Activated naive CD4-positive, alpha-beta T cell treated with anti-CD3 and anti-CD28 coated beads, Interleukin-2, amount 50 U/mL, for 72 hours (primary cell): ENCODE measurements at regions not wholly inside any gene's neighbourhood (a gene's known extent, or its start where the extent isn't known, plus 50 kb on each side); places are given as distances from the start of the nearest gene placed in this dataset.
"Not testable (repeated sequence)": the region's sequence is repeated elsewhere in the genome, so short reads cannot be mapped to it uniquely, and the experiment has no call there.

Experiments
- ATAC-seq, 2 donors: fragments of 150-1000 bp; cut with Tn5 transposase; 2 replicates each; pipeline ENCODE4 v1.10.0; 2021; ENCODE audit warnings: mild to moderate bottlenecking in 2 of 2, moderate library complexity in 2 of 2
- DNase-seq, 2 donors: peaks; one replicate each; pipeline ENCODE4 v3.0.0; 2021 to 2022; ENCODE audit warnings: low spot score in 2 of 2
- H3K27ac Mint-ChIP-seq, 2 donors: one replicate each; pipeline ENCODE4 v1.8.0; 2022; ENCODE audit warnings: mild to moderate bottlenecking in 2 of 2, mixed read lengths in 2 of 2
- H3K36me3 Mint-ChIP-seq, 2 donors: one replicate each; pipeline ENCODE4 v1.8.0; 2022; ENCODE audit warnings: mixed read lengths in 2 of 2
- H3K9me3 Mint-ChIP-seq, 2 donors: one replicate each; pipeline ENCODE4 v1.8.0; 2022; ENCODE audit warnings: mixed read lengths in 2 of 2

DNA sequence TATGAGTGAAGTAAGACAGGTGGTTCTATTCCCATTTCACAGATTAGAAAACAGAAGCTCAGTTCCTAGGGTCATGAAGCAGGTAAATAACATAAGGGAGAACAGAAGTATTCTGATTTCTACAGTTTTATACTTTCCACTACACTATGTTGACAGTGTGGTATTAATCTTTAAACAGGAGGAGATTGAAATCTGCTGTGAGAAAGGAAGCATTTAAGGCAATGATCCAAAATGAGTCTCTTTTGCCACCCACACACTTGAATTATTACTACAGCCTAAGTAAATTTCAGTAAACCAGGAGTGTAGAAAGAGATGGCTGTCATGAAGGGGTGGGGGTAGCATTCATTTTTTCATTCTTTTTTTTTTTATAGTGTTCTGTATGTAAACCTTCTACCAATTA, 893.0 kb downstream of the C4orf33 start:
- ATAC-seq, result no peak
- Mint-ChIP-seq H3K36me3 (no peaks in the 10 kb centered on the region), H3K9me3 (peaks cover 4 to 8% of the 10 kb centered on the region in 2 donors), H3K27ac (no peak overlapping the region)
- no peak for DNase-seq

GRCh38 chr4:129994715-129995114, 898.8 kb downstream of the C4orf33 start:
- H3K36me3 Mint-ChIP-seq, result no peaks in the 10 kb centered on the region
- no peak overlapping the region for H3K27ac Mint-ChIP-seq
- DNase-seq (no peak), ATAC-seq (no peak)
- H3K9me3 Mint-ChIP-seq, result peaks cover 0 to 10% of the 10 kb centered on the region in 2 donors

DNA sequence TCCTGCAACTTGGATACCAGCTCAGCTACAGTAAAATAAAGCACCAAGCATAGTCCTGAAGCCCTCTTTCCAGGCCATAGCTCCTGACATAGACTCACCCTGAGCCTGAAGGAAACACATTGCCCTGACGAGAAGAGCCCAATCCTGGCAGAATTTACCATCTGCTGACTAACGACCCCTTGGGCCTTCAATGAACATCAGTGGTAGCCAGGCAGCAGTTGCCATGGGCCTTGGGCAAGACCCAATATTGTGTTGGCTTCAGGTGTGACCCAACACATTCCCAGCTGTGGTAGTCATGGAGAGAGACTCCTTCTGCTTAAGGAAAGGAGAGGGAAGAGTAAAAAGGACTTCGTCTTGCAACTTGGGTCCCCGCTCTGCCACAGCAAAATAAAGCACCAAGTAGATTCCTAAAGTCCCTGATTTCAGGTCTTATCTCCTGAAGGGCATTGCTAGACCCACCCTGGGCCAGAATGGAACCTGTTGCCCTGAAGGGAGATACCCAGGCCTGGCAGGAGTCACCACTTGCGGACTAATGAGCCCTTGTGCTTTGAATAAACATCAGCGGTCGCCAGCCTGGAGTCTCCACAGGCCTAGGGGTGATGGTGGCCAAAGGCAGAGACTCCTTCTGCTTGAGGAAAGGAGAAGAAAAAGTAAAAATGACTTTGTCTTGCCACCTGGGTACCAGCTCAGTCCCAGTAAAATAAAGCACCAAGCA, 902.6 kb downstream of the C4orf33 start:
- ATAC-seq (no peak), DNase-seq (no peak)
- H3K36me3 Mint-ChIP-seq, result no peaks in the 10 kb centered on the region
- H3K9me3 Mint-ChIP-seq, result peaks cover 0 to 15% of the 10 kb centered on the region in 2 donors
- no peak overlapping the region for H3K27ac Mint-ChIP-seq

DNA sequence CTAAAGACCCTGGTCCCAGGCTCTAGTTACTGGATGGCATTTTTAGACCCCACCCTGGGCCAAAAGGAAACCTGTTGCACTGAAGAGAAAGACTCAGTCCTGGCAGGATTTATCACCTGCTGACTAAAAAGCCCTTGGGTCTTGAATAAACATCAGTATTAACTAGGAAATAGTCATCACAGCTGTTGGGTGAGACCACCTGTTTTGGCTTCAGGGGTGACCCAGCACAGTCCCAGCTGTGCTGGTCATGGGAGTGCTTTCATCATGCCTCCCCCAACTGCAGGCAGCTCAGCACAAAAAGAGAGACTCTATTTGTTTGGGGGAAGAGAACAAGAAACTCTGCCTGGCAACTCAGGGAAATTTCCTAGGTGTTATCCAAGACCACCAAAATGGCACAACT, 903.2 kb downstream of the C4orf33 start:
- ATAC-seq, result no peak
- no peak overlapping the region for H3K27ac Mint-ChIP-seq
- no peaks in the 10 kb centered on the region for H3K36me3 Mint-ChIP-seq
- peaks cover 0 to 15% of the 10 kb centered on the region in 2 donors for H3K9me3 Mint-ChIP-seq
- no peak for DNase-seq

DNA sequence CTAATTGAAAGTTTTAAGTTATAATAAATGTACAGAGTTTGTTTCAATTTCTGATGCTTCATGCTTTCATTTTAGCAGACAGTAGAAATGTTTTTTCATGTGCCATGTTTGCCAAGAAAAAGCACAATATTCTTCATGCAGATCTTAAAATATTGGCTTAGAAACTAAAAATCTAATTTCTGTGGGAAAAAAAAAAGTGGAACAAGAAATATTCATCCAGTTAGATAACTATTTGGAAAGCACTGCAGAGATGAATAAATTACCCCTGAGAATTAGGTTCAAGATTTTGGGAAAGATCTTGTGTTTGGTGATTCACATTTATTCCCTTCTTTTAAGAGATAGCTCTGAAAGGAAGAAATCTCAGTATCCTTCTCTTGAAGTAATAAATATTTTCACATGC, 912.5 kb downstream of the C4orf33 start:
- Mint-ChIP-seq H3K36me3 (no peaks in the 10 kb centered on the region), H3K9me3 (no peaks in the 10 kb centered on the region), H3K27ac (no peak overlapping the region)
- ATAC-seq, result no peak
- no peak for DNase-seq

GRCh38 chr4:130012806-130013205, 916.9 kb downstream of the C4orf33 start:
- not testable (repeated sequence) for ATAC-seq, DNase-seq, H3K27ac Mint-ChIP-seq, H3K36me3 Mint-ChIP-seq, H3K9me3 Mint-ChIP-seq

DNA sequence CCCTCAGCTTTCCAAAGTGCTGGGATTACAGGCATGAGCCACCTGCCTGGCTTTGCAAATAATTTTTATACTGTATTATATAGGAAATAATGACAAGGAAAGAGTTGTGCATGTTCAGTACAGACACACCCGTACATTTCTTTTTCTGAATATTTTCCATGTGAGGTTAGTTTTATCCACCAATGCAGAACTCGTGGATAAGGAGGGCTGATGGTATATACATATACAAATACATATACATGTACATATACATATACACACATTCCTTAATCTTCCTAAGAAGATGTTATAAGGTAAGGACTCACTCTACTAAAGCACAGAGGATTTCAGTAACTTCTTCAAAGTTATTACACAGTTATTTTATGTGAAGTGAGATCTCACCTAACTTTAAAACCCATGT, 925.8 kb downstream of the C4orf33 start:
- H3K36me3 Mint-ChIP-seq, result no peaks in the 10 kb centered on the region
- ATAC-seq, result no peak
- no peak for DNase-seq
- H3K27ac Mint-ChIP-seq, result no peak overlapping the region
- no peaks in the 10 kb centered on the region for H3K9me3 Mint-ChIP-seq

DNA sequence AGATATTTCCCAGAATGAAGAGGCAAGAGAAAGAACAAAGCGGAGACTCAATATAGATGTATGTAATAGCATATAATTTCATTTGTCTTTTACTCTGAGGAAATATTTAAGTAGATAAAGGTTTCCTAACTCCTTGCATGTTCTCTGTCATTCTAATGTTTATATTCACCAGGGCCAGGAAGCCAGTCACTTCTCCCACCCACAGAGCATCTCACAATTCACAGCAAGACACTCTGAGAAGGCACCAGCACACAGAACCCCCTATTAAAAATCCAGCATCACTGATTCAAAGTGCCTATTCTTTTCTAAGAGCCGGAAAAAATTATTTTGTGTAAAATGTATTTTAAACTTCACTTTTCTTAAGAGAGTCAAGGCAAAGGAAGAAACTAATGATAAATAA, 927.1 kb downstream of the C4orf33 start:
- no peaks in the 10 kb centered on the region for H3K9me3 Mint-ChIP-seq
- no peak for DNase-seq
- no peak for ATAC-seq
- H3K27ac Mint-ChIP-seq, result no peak overlapping the region
- H3K36me3 Mint-ChIP-seq, result no peaks in the 10 kb centered on the region

GRCh38 chr4:130025701-130026100, 929.7 kb downstream of the C4orf33 start:
- Mint-ChIP-seq H3K36me3 (no peaks in the 10 kb centered on the region), H3K27ac (no peak overlapping the region), H3K9me3 (no peaks in the 10 kb centered on the region)
- DNase-seq, result no peak
- no peak for ATAC-seq

GRCh38 chr4:130026185-130026584, 930.2 kb downstream of the C4orf33 start:
- H3K27ac Mint-ChIP-seq, result no peak overlapping the region
- DNase-seq (no peak), ATAC-seq (no peak)
- H3K9me3 Mint-ChIP-seq, result no peaks in the 10 kb centered on the region
- H3K36me3 Mint-ChIP-seq, result no peaks in the 10 kb centered on the region

DNA sequence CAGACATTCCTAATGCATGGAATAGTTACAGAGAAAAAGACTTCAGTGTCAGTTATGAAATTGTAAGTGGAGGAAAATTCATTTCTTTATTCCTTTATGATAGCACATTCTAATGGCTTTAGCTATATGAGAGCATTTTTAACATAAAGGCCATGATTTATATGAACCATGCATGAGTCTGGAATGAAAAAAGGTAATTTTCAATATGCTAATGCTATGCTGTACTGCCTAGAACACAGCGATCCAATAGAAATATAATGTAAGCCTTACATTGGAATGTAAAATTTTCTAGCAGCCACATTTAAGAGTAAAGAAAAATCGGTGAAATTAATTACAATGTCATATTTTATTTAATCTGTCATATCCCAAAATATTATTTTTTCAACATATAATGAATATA, 932.0 kb downstream of the C4orf33 start:
- ATAC-seq (no peak), DNase-seq (no peak)
- no peak overlapping the region for H3K27ac Mint-ChIP-seq
- no peaks in the 10 kb centered on the region for H3K36me3 Mint-ChIP-seq
- peaks cover 0 to 4% of the 10 kb centered on the region in 2 donors for H3K9me3 Mint-ChIP-seq

DNA sequence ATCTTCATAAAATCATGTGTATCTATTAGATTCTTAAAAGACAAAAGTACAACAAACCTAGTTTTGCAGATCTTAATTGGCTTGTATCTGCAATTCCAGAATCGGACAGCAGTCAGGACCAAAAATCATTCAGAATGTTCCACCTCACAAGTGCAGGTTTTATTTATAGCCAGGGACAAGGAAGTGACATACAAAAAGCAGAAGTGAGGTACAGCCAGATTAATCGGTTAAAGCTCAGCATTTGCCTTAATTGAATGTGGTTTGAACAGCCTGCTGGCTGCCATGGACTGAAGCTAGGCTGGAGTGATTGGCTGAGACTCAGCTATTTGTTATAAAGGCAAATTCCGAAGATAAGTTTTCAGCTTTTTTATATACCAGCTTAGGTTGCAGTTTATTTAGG, 932.6 kb downstream of the C4orf33 start:
- no peak for ATAC-seq
- no peak for DNase-seq
- Mint-ChIP-seq H3K9me3 (peaks cover 0 to 4% of the 10 kb centered on the region in 2 donors), H3K36me3 (no peaks in the 10 kb centered on the region), H3K27ac (no peak overlapping the region)

DNA sequence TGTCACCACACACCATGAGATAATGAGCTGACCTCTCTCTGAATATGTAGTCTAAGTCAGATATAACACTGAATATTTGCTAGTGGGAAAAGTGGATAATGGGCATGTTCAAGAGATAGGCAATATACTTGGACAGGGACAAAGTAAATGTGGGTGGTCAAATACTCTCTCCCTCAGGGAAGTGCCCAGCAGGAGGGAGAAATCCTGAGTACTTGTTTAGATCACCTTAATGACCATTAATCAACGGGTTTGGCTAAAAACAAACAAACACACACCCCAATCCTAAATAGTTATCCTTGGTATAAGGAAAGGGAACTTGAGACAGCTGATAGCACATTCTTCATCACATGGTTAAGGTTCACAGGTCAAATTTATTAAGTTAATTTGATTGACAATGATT, 933.5 kb downstream of the C4orf33 start:
- no peak for DNase-seq
- Mint-ChIP-seq H3K9me3 (peaks cover 0 to 4% of the 10 kb centered on the region in 2 donors), H3K36me3 (no peaks in the 10 kb centered on the region)

DNA sequence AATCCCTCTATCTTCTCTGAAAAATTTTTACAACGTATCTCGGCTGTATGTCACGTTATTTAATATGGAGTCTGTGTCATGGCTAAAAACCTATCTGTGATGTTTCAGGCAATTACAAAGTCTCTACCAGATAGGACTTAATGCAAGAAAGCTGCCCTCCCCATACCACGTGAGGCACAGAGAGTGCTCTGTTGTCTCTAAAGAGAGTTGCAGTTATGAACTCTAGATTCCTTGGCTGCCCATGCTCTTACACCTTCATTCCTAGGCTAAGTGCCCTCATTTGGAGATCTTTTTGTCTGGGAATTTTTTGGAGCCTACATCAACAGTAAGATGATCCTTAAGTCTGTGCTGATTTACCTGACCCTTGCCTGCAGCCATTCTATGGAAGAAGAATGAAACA, 935.9 kb downstream of the C4orf33 start:
- no peak for ATAC-seq
- Mint-ChIP-seq H3K36me3 (no peaks in the 10 kb centered on the region), H3K9me3 (peaks cover 0 to 4% of the 10 kb centered on the region in 2 donors), H3K27ac (no peak overlapping the region)
- no peak for DNase-seq

More for the DNA sequence above, 933.5 kb downstream of the C4orf33 start:
- ATAC-seq, result no peak
- H3K27ac Mint-ChIP-seq, result no peak overlapping the region

- not testable (repeated sequence) for ATAC-seq, H3K36me3 Mint-ChIP-seq, H3K27ac Mint-ChIP-seq, H3K9me3 Mint-ChIP-seq, DNase-seq
Measured at GRCh38 chr4:130033657-130034056, 937.7 kb downstream of the C4orf33 start.

GRCh38 chr4:130034876-130035275, 938.9 kb downstream of the C4orf33 start:
- no peak for ATAC-seq
- no peak overlapping the region for H3K27ac Mint-ChIP-seq
- no peak for DNase-seq

DNA sequence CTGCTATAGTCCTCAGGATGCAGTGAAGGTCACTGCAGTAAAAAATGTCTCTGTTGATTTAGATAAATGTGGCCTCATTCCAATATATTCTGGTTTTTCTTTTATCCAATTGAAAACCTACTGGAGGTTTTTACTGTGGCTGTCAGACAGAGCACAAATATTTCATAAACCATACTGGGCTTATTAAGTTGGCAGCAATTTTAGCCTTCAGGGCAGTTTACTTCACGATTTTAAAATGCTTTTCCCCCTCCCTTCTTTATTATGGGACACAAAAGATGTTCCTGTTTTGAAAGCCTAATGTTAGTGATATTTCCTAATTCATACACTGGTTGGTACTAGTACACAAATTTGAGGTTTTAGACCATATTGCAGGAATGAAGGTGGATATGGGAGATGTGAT, 939.4 kb downstream of the C4orf33 start:
- H3K9me3 Mint-ChIP-seq, result peaks cover 0 to 8% of the 10 kb centered on the region in 2 donors
- H3K27ac Mint-ChIP-seq, result no peak overlapping the region
- DNase-seq (no peak), ATAC-seq (no peak)
- no peaks in the 10 kb centered on the region for H3K36me3 Mint-ChIP-seq

More at GRCh38 chr4:130034876-130035275, 938.9 kb downstream of the C4orf33 start:
- Mint-ChIP-seq H3K9me3 (peaks cover 0 to 8% of the 10 kb centered on the region in 2 donors), H3K36me3 (no peaks in the 10 kb centered on the region)

DNA sequence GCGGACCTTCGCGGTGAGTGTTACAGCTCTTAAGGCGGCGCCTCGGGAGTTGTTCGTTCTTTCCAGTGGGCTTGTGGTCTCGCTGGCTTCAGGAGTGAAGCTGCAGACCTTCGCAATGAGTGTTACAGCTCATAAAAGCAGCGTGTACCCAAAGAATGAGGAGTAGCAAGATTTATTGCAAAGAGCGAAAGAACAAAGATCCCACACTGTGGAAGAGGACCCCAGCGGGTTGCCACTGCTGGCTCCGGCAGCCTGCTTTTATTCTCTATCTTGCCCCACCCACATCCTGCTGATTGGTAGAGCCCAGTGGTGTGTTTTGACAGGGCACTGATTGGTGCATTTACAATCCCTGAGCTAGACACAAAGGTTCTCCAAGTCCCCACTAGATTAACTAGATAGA, 941.9 kb downstream of the C4orf33 start:
- H3K36me3 Mint-ChIP-seq, result not testable (repeated sequence)

More for the DNA sequence above, 941.9 kb downstream of the C4orf33 start:
- H3K27ac Mint-ChIP-seq, ATAC-seq, DNase-seq, H3K9me3 Mint-ChIP-seq: not testable (repeated sequence)
